ENCODE measurements at regions not wholly inside any gene's neighbourhood (a gene's known extent, or its start where the extent isn't known, plus 50 kb on each side); places are given as distances from the start of the nearest gene placed in this dataset.

- TF ChIP-seq POLR2AphosphoS5 (IDR thresholded peaks at IDR 0.05) (no peak), EP300 (IDR thresholded peaks at IDR 0.05) (no peak), CTCF (IDR thresholded peaks at IDR 0.05) (no peak), POLR2A (IDR thresholded peaks at IDR 0.05) (no peak)
- Histone ChIP-seq H3K9me3 (no peaks in the 10 kb centered on the region), H3K4me3 (no peak overlapping the region), H3K4me1 (no peaks in the 10 kb centered on the region), H3K27me3 (no peaks in the 10 kb centered on the region), H3K36me3 (no peaks in the 10 kb centered on the region), H3K27ac (no peak overlapping the region)
- 58 to 75% methylated on average over 3 of the region's 3 CpGs for WGBS, 2 donors
- no peak for DNase-seq
- intact Hi-C loops (cut with DNase I), result no loop called here
These were observed 1734.4 kb downstream of the LRRC4C start for GRCh38 chr11:39725081-39725480.

GRCh38 chr11:39724404-39724803, 1735.0 kb downstream of the LRRC4C start:
- DNase-seq, result no peak
- no peak for TF ChIP-seq CTCF (IDR thresholded peaks at IDR 0.05)
- TF ChIP-seq POLR2AphosphoS5 (IDR thresholded peaks at IDR 0.05), result no peak
- TF ChIP-seq POLR2A (IDR thresholded peaks at IDR 0.05), result no peak
- TF ChIP-seq EP300 (IDR thresholded peaks at IDR 0.05), result no peak

GRCh38 chr11:39712581-39712980, 1746.9 kb downstream of the LRRC4C start:
- no peak overlapping the region for H3K4me3 ChIP-seq
- no peaks in the 10 kb centered on the region for H3K36me3 ChIP-seq
- intact Hi-C loops (cut with DNase I), result no loop called here
- no peaks in the 10 kb centered on the region for H3K4me1 ChIP-seq
- no peak overlapping the region for H3K27ac ChIP-seq
- no peaks in the 10 kb centered on the region for H3K27me3 ChIP-seq
- no peak for DNase-seq
- 82 to 83% methylated on average over 2 of the region's 2 CpGs for WGBS, 2 donors
- no peaks in the 10 kb centered on the region for H3K9me3 ChIP-seq
- TF ChIP-seq POLR2A (IDR thresholded peaks at IDR 0.05), result no peak
- no peak for TF ChIP-seq POLR2AphosphoS5 (IDR thresholded peaks at IDR 0.05)
- TF ChIP-seq EP300 (IDR thresholded peaks at IDR 0.05), result no peak
- no peak for TF ChIP-seq CTCF (IDR thresholded peaks at IDR 0.05)

More at GRCh38 chr11:39724404-39724803, 1735.0 kb downstream of the LRRC4C start:
- 29 to 58% methylated on average over 4 of the region's 4 CpGs for WGBS, 2 donors
- H3K4me3 ChIP-seq, result no peak overlapping the region
- H3K4me1 ChIP-seq, result no peaks in the 10 kb centered on the region
- H3K27me3 ChIP-seq, result no peaks in the 10 kb centered on the region
- H3K9me3 ChIP-seq, result no peaks in the 10 kb centered on the region
- H3K36me3 ChIP-seq, result no peaks in the 10 kb centered on the region
- intact Hi-C loops (cut with DNase I), result no loop called here
- no peak overlapping the region for H3K27ac ChIP-seq

GRCh38 chr11:39690856-39691255, 1768.6 kb downstream of the LRRC4C start:
- no peak for TF ChIP-seq POLR2AphosphoS5 (IDR thresholded peaks at IDR 0.05)
- TF ChIP-seq EP300 (IDR thresholded peaks at IDR 0.05), result no peak
- no peak for TF ChIP-seq POLR2A (IDR thresholded peaks at IDR 0.05)
- no peak for TF ChIP-seq CTCF (IDR thresholded peaks at IDR 0.05)
- no peaks in the 10 kb centered on the region for H3K9me3 ChIP-seq
- 55 to 69% methylated on average over 1 of the region's 1 CpG for WGBS, 2 donors

GRCh38 chr11:39683951-39684554, 1775.4 kb downstream of the LRRC4C start:
- Histone ChIP-seq H3K27ac (no peak overlapping the region), H3K9me3 (peaks cover 0 to 8% (median 0%) of the 10 kb centered on the region in 4 donors), H3K27me3 (no peaks in the 10 kb centered on the region), H3K36me3 (no peaks in the 10 kb centered on the region), H3K4me3 (no peak overlapping the region), H3K4me1 (no peaks in the 10 kb centered on the region)
- WGBS, 2 donors, result 86 to 91% methylated on average over 4 of the region's 4 CpGs
- TF ChIP-seq POLR2A (IDR thresholded peaks at IDR 0.05), result no peak
- intact Hi-C loops (cut with DNase I), result no loop called here
- DNase-seq, result no peak

More at GRCh38 chr11:39690856-39691255, 1768.6 kb downstream of the LRRC4C start:
- intact Hi-C loops (cut with DNase I), result no loop called here
- H3K4me1 ChIP-seq, result no peaks in the 10 kb centered on the region
- no peaks in the 10 kb centered on the region for H3K36me3 ChIP-seq
- H3K27ac ChIP-seq, result no peak overlapping the region
- DNase-seq, result no peak
- no peak overlapping the region for H3K4me3 ChIP-seq
- H3K27me3 ChIP-seq, result no peaks in the 10 kb centered on the region
